ENCODE measurements at regions not wholly inside any gene's neighbourhood (a gene's known extent, or its start where the extent isn't known, plus 50 kb on each side); places are given as distances from the start of the nearest gene placed in this dataset.

GRCh38 chr5:167678481-167678880 lies 613.0 kb upstream of the WWC1 start:
- TF ChIP-seq CTCF (conservative IDR thresholded peaks at IDR 0.05; ENCODE audit: low read length): no peak
- no peak for TF ChIP-seq EZH2phosphoT487 (IDR thresholded peaks at IDR 0.05; ENCODE audit: borderline replicate concordance, low read depth, low read length)
